GM18909 (cell line): ENCODE measurements at regions not wholly inside any gene's neighbourhood (a gene's known extent, or its start where the extent isn't known, plus 50 kb on each side); places are given as distances from the start of the nearest gene placed in this dataset.
"Not testable (repeated sequence)": the region's sequence is repeated elsewhere in the genome, so short reads cannot be mapped to it uniquely, and the experiment has no call there.

Experiments used
- ATAC-seq: cut with Tn5 transposase; IDR thresholded peaks from one replicate; pipeline ENCODE4 v1.9.1; 2021; ENCODE audit warnings: mild to moderate bottlenecking; ENCODE audit not compliant: unreplicated experiment, poor library complexity

GRCh38 chr4:10388146-10388545, 69.1 kb downstream of the ZNF518B start:
- not testable (repeated sequence) for ATAC-seq

- ATAC-seq: no peak
Observed at GRCh38 chr4:10385994-10386394, 71.2 kb downstream of the ZNF518B start.

GRCh38 chr4:10384974-10385373, 72.3 kb downstream of the ZNF518B start:
- ATAC-seq: no peak

GRCh38 chr4:10383417-10383816, 73.8 kb downstream of the ZNF518B start:
- no peak for ATAC-seq

- ATAC-seq: not testable (repeated sequence)
Observed at GRCh38 chr4:10382171-10382570, 75.1 kb downstream of the ZNF518B start.

- no peak for ATAC-seq
Observed at GRCh38 chr4:10381146-10381545, 76.1 kb downstream of the ZNF518B start.

GRCh38 chr4:10380735-10381134, 76.5 kb downstream of the ZNF518B start:
- ATAC-seq: no peak

- no peak for ATAC-seq
Observed at GRCh38 chr4:10371869-10372471, 85.3 kb downstream of the ZNF518B start.

- no peak for ATAC-seq
Observed at GRCh38 chr4:10371121-10371520, 86.1 kb downstream of the ZNF518B start.

GRCh38 chr4:10369517-10369916, 87.7 kb downstream of the ZNF518B start:
- ATAC-seq: no peak

- ATAC-seq: no peak
Observed at GRCh38 chr4:10366628-10367027, 90.6 kb downstream of the ZNF518B start.

GRCh38 chr4:10364194-10364593, 93.0 kb downstream of the ZNF518B start:
- ATAC-seq: no peak

GRCh38 chr4:10354746-10355145, 102.5 kb downstream of the ZNF518B start:
- ATAC-seq: no peak

GRCh38 chr4:10354225-10354624, 103.0 kb downstream of the ZNF518B start:
- no peak for ATAC-seq

- no peak for ATAC-seq
Observed at GRCh38 chr4:10353110-10353509, 104.1 kb downstream of the ZNF518B start.

GRCh38 chr4:10348241-10348640, 109.0 kb downstream of the ZNF518B start:
- ATAC-seq: no peak

- no peak for ATAC-seq
Observed at GRCh38 chr4:10347815-10348214, 109.4 kb downstream of the ZNF518B start.

- ATAC-seq: no peak
Observed at GRCh38 chr4:10347281-10347795, 109.9 kb downstream of the ZNF518B start.

- no peak for ATAC-seq
Observed at GRCh38 chr4:10346023-10346422, 111.2 kb downstream of the ZNF518B start.

GRCh38 chr4:10345381-10345784, 111.8 kb downstream of the ZNF518B start:
- no peak for ATAC-seq

- ATAC-seq: no peak
Observed at GRCh38 chr4:10344824-10345223, 112.4 kb downstream of the ZNF518B start.

- ATAC-seq: no peak
Observed at GRCh38 chr4:10343656-10344055, 113.6 kb downstream of the ZNF518B start.
